H1 (cell line): ENCODE measurements at regions not wholly inside any gene's neighbourhood (a gene's known extent, or its start where the extent isn't known, plus 50 kb on each side); places are given as distances from the start of the nearest gene placed in this dataset.

Source experiments
- CTCF ChIA-PET: fragments of 300-600 bp; sonication (Branson Sonifier 250); formaldehyde crosslinking; loops from one replicate; lab custom pipeline; 2021; ENCODE audit not compliant: partially characterized antibody; lab: Charles Lee
- POLR2A ChIA-PET: fragments of 300-600 bp; sonication (Branson Sonifier 250); formaldehyde crosslinking; loops from one replicate; lab custom pipeline; 2021; ENCODE audit warnings: inconsistent platforms; ENCODE audit not compliant: partially characterized antibody; lab: Charles Lee
- DNase-seq, 2 experiments: peaks; one replicate each; pipeline versions ENCODE4 v3.0.0 to v3.0.0-alpha.2; 2010 to 2022; ENCODE audit warnings: low spot score in 2 of 2, low read depth in 1 of 2, mixed read lengths in 1 of 2
- FAIRE-seq: peaks from 2 replicates; lab custom pipeline; 2011; peaks lifted over from hg19 to GRCh38; lab: Jason Lieb, UNC
- H2AFZ ChIP-seq: 2 replicates; pipeline ENCODE4 v1.8.1; 2012; ENCODE audit warnings: low read length, inconsistent platforms
- H2AK5ac ChIP-seq: 2 replicates; pipeline ENCODE4 v1.6.1; 2013; ENCODE audit warnings: low read depth, low read length
- H2BK120ac ChIP-seq: replicated peaks from 2 replicates; pipeline ENCODE3; 2013; ENCODE audit warnings: low read depth, low read length, inconsistent platforms
- H2BK12ac ChIP-seq: 2 replicates; pipeline ENCODE4 v1.6.1; 2013; ENCODE audit warnings: low read depth, low read length
- H2BK15ac ChIP-seq: 2 replicates; pipeline ENCODE4 v1.6.1; 2013; ENCODE audit warnings: low read length
- H2BK20ac ChIP-seq: 2 replicates; pipeline ENCODE4 v1.6.1; 2013; ENCODE audit warnings: low read length
- H2BK5ac ChIP-seq: 2 replicates; pipeline ENCODE4 v1.6.1; 2013; ENCODE audit warnings: low read depth, low read length
- H3K14ac ChIP-seq: 2 replicates; pipeline ENCODE4 v1.6.1; 2013; ENCODE audit warnings: inconsistent platforms; ENCODE audit not compliant: insufficient read length
- H3K18ac ChIP-seq: 2 replicates; pipeline ENCODE4 v1.6.1; 2013; ENCODE audit warnings: low read length; ENCODE audit errors: extremely low read depth
- H3K23ac ChIP-seq: 2 replicates; pipeline ENCODE4 v1.6.1; 2013; ENCODE audit warnings: inconsistent platforms; ENCODE audit not compliant: insufficient read length
- H3K23me2 ChIP-seq: 2 replicates; pipeline ENCODE4 v1.6.1; 2013; ENCODE audit warnings: low read depth, low read length
- H3K27ac ChIP-seq: 2 replicates; pipeline ENCODE4 v1.6.1; 2011; ENCODE audit warnings: low read depth, low read length, inconsistent platforms
- H3K27me3 ChIP-seq, 4 experiments: replicated peaks in 1 of 4; 1 replicate in 1 of 4; 2 replicates in 3 of 4; pipeline versions ENCODE4 v1.6.1 to v1.8.1; 2011 to 2013; ENCODE audit warnings: low read length in 3 of 4, mild to moderate bottlenecking in 3 of 4, inconsistent platforms in 2 of 4, mixed read lengths in 2 of 4, moderate library complexity in 1 of 4; ENCODE audit not compliant: control insufficient read depth in 3 of 4, insufficient read depth in 3 of 4; ENCODE audit errors: extremely low read depth in 1 of 4
- H3K36me3 ChIP-seq, 4 experiments: 2 replicates each; pipeline versions ENCODE4 v1.6.1 to v1.8.1; 2011 to 2013; ENCODE audit warnings: mild to moderate bottlenecking in 4 of 4, low read length in 3 of 4, moderate library complexity in 2 of 4, control low read depth in 1 of 4, inconsistent platforms in 1 of 4; ENCODE audit not compliant: insufficient read depth in 4 of 4, control insufficient read depth in 2 of 4
- H3K4ac ChIP-seq: replicated peaks from 2 replicates; pipeline ENCODE3; 2013; ENCODE audit warnings: low read length, low read depth, mixed read lengths, inconsistent platforms; ENCODE audit not compliant: insufficient read length
- H3K4me1 ChIP-seq, 4 experiments: replicated peaks in 1 of 4; 1 replicate in 1 of 4; 2 replicates in 3 of 4; pipeline versions ENCODE4 v1.6.1 to v1.8.1; 2011 to 2013; ENCODE audit warnings: low read length in 3 of 4, inconsistent platforms in 2 of 4, mixed read lengths in 1 of 4; ENCODE audit not compliant: insufficient read depth in 4 of 4, control insufficient read depth in 3 of 4
- H3K4me2 ChIP-seq, 2 experiments: 2 replicates each; pipeline versions ENCODE4 v1.6.1 to v1.8.1; 2011 to 2013; ENCODE audit warnings: low read depth in 2 of 2, low read length in 2 of 2, control low read depth in 1 of 2, inconsistent platforms in 1 of 2, mild to moderate bottlenecking in 1 of 2; ENCODE audit not compliant: insufficient read depth in 1 of 2
- H3K4me3 ChIP-seq, 4 experiments: fragments of 200-600, 300-600 bp in 1 of 4; sonication (generic), shearing (Covaris generic), sonication (Bioruptor Twin) in 1 of 4; 2 replicates each; pipeline versions ENCODE4 v1.5.1 to v1.8.1; 2011 to 2016; ENCODE audit warnings: low read length in 4 of 4, low read depth in 3 of 4, control low read depth in 2 of 4, inconsistent platforms in 2 of 4, mild to moderate bottlenecking in 2 of 4, mixed read lengths in 1 of 4, moderate library complexity in 1 of 4; ENCODE audit not compliant: insufficient read depth in 2 of 4; ENCODE audit errors: extremely low read depth in 1 of 4
- H3K56ac ChIP-seq: replicated peaks from 2 replicates; pipeline ENCODE3; 2013; ENCODE audit warnings: low read depth, mild to moderate bottlenecking, mixed read lengths, low read length, inconsistent platforms; ENCODE audit not compliant: insufficient read length
- H3K79me1 ChIP-seq: 2 replicates; pipeline ENCODE4 v1.6.1; 2013; ENCODE audit warnings: low read depth, low read length, control low read depth
- H3K79me2 ChIP-seq, 2 experiments: 2 replicates each; pipeline versions ENCODE4 v1.6.1 to v1.8.1; 2012 to 2013; ENCODE audit warnings: low read length in 2 of 2, mild to moderate bottlenecking in 2 of 2, inconsistent platforms in 1 of 2; ENCODE audit not compliant: insufficient read depth in 2 of 2, control insufficient read depth in 1 of 2
- H3K9ac ChIP-seq, 4 experiments: replicated peaks in 1 of 4; 1 replicate in 1 of 4; 2 replicates in 3 of 4; pipeline versions ENCODE4 v1.6.1 to v1.8.1; 2011 to 2013; ENCODE audit warnings: low read depth in 3 of 4, low read length in 3 of 4, control low read depth in 2 of 4, mild to moderate bottlenecking in 2 of 4, moderate library complexity in 2 of 4, inconsistent platforms in 1 of 4; ENCODE audit errors: extremely low read depth in 1 of 4
- H3K9me3 ChIP-seq, 2 experiments: 2 replicates each; pipeline versions ENCODE4 v1.6.1 to v1.8.1; 2012 to 2013; ENCODE audit warnings: mild to moderate bottlenecking in 2 of 2, moderate library complexity in 2 of 2, control low read depth in 1 of 2, inconsistent platforms in 1 of 2, low read depth in 1 of 2, low read length in 1 of 2, mixed read lengths in 1 of 2; ENCODE audit not compliant: insufficient read depth in 2 of 2
- H4K20me1 ChIP-seq, 2 experiments: replicated peaks in 1 of 2; 2 replicates each; pipeline versions ENCODE3 to v1.8.1; 2011 to 2013; ENCODE audit warnings: inconsistent platforms in 2 of 2, low read length in 2 of 2, mild to moderate bottlenecking in 1 of 2; ENCODE audit not compliant: insufficient read depth in 2 of 2, control insufficient read depth in 1 of 2
- H4K5ac ChIP-seq: 2 replicates; pipeline ENCODE4 v1.6.1; 2013; ENCODE audit warnings: low read length, low read depth, mixed read lengths, inconsistent platforms; ENCODE audit not compliant: insufficient read length
- H4K8ac ChIP-seq: 2 replicates; pipeline ENCODE4 v1.8.0; 2013; ENCODE audit warnings: mild to moderate bottlenecking, moderate library complexity, low read length, inconsistent platforms; ENCODE audit not compliant: insufficient read depth; ENCODE audit errors: extremely low read depth
- H4K91ac ChIP-seq: replicated peaks from 2 replicates; pipeline ENCODE3; 2013; ENCODE audit warnings: low read length, mixed read lengths, inconsistent platforms; ENCODE audit not compliant: insufficient read length
- GABPA ChIP-seq: IDR thresholded peaks from 2 replicates; pipeline ENCODE4 v1.6.1; 2011; ENCODE audit warnings: mild to moderate bottlenecking, low read length, moderate library complexity, borderline replicate concordance; ENCODE audit not compliant: insufficient read depth
- WGBS, 2 experiments: shearing (Covaris generic) in 1 of 2; methylation state at CpG; one replicate each; pipeline versions ENCODE4 v1.1.6 to v1.1.7; 2013 to 2015; ENCODE audit warnings: low lambda C conversion rate in 2 of 2, mixed read lengths in 2 of 2, inconsistent platforms in 1 of 2, low coverage in 1 of 2, missing lambda C conversion rate in 1 of 2; ENCODE audit not compliant: insufficient replicate concordance in 2 of 2, insufficient coverage in 1 of 2, insufficient read length in 1 of 2; ENCODE audit errors: extremely low coverage in 1 of 2, missing lambda C conversion rate in 1 of 2; 5-methylcytosine and 5-hydroxymethylcytosine counted together

- Histone ChIP-seq H2AFZ (no peak overlapping the region), H2BK15ac (no peak overlapping the region), H3K4me2 (no peak overlapping the region), H3K36me3 (no peaks in the 10 kb centered on the region), H3K79me1 (no peaks in the 10 kb centered on the region; the same call in 1 of the 2 replicates), H3K9ac (no peak overlapping the region), H3K4me3 (no peak overlapping the region), H2AK5ac (0 out of 2 replicates have a peak overlapping the region, but pooled peaks have one; percentile 33), H4K91ac (no peak overlapping the region), H3K79me2 (no peaks in the 10 kb centered on the region), H2BK120ac (no peak overlapping the region), H2BK12ac (no peak overlapping the region; the same call in 1 of the 2 replicates), H2BK20ac (no peak overlapping the region), H3K18ac (no peak overlapping the region), H3K56ac (no peak overlapping the region), H4K8ac (no peak overlapping the region), H3K27ac (no peak overlapping the region), H3K27me3 (peaks cover 8 to 16% (median 10%) of the 10 kb centered on the region in 4 experiments), H2BK5ac (no peak overlapping the region), H3K23me2 (no peaks in the 10 kb centered on the region; the same call in 1 of the 2 replicates), H4K20me1 (peaks cover 0 to 2% of the 10 kb centered on the region in 2 experiments), H3K14ac (no peak overlapping the region), H3K4me1 (peaks cover 0 to 3% (median 0%) of the 10 kb centered on the region in 4 experiments; a peak in 1 of 7 replicates), H3K9me3 (no peaks in the 10 kb centered on the region), H3K4ac (peak overlapping the region; percentile 21), H4K5ac (no peak overlapping the region), H3K23ac (no peak overlapping the region)
- ChIA-PET POLR2A (no interaction called here), CTCF (interaction anchor here (4.1 to 5.0 kb wide), 2 partner anchors 13 kb away, joined by 17 read pairs; no protein-coding TSS in a partner anchor)
- FAIRE-seq (no peak), DNase-seq (no peak)
- WGBS, 2 experiments = 77% methylated on average over 6 of the region's 6 CpGs; no CpG with 5 or more reads in 1 of the 2 experiments
- no peak for TF ChIP-seq GABPA
These were observed 155.1 kb upstream of the MKI67 start for GRCh38 chr10:128281343-128281742.
